H1 (cell line): ENCODE measurements at regions not wholly inside any gene's neighbourhood (a gene's known extent, or its start where the extent isn't known, plus 50 kb on each side); places are given as distances from the start of the nearest gene placed in this dataset.

Source experiments
- CTCF ChIA-PET: fragments of 300-600 bp; sonication (Branson Sonifier 250); formaldehyde crosslinking; loops from one replicate; lab custom pipeline; 2021; ENCODE audit not compliant: partially characterized antibody; lab: Charles Lee
- POLR2A ChIA-PET: fragments of 300-600 bp; sonication (Branson Sonifier 250); formaldehyde crosslinking; loops from one replicate; lab custom pipeline; 2021; ENCODE audit warnings: inconsistent platforms; ENCODE audit not compliant: partially characterized antibody; lab: Charles Lee
- DNase-seq, 2 experiments: peaks; one replicate each; pipeline versions ENCODE4 v3.0.0 to v3.0.0-alpha.2; 2010 to 2022; ENCODE audit warnings: low spot score in 2 of 2, low read depth in 1 of 2, mixed read lengths in 1 of 2
- FAIRE-seq: peaks from 2 replicates; lab custom pipeline; 2011; peaks lifted over from hg19 to GRCh38; lab: Jason Lieb, UNC
- H2AFZ ChIP-seq: 2 replicates; pipeline ENCODE4 v1.8.1; 2012; ENCODE audit warnings: low read length, inconsistent platforms
- H2AK5ac ChIP-seq: 2 replicates; pipeline ENCODE4 v1.6.1; 2013; ENCODE audit warnings: low read depth, low read length
- H2BK120ac ChIP-seq: replicated peaks from 2 replicates; pipeline ENCODE3; 2013; ENCODE audit warnings: low read depth, low read length, inconsistent platforms
- H2BK12ac ChIP-seq: 2 replicates; pipeline ENCODE4 v1.6.1; 2013; ENCODE audit warnings: low read depth, low read length
- H2BK15ac ChIP-seq: 2 replicates; pipeline ENCODE4 v1.6.1; 2013; ENCODE audit warnings: low read length
- H2BK20ac ChIP-seq: 2 replicates; pipeline ENCODE4 v1.6.1; 2013; ENCODE audit warnings: low read length
- H2BK5ac ChIP-seq: 2 replicates; pipeline ENCODE4 v1.6.1; 2013; ENCODE audit warnings: low read depth, low read length
- H3K14ac ChIP-seq: 2 replicates; pipeline ENCODE4 v1.6.1; 2013; ENCODE audit warnings: inconsistent platforms; ENCODE audit not compliant: insufficient read length
- H3K18ac ChIP-seq: 2 replicates; pipeline ENCODE4 v1.6.1; 2013; ENCODE audit warnings: low read length; ENCODE audit errors: extremely low read depth
- H3K23ac ChIP-seq: 2 replicates; pipeline ENCODE4 v1.6.1; 2013; ENCODE audit warnings: inconsistent platforms; ENCODE audit not compliant: insufficient read length
- H3K23me2 ChIP-seq: 2 replicates; pipeline ENCODE4 v1.6.1; 2013; ENCODE audit warnings: low read depth, low read length
- H3K27ac ChIP-seq: 2 replicates; pipeline ENCODE4 v1.6.1; 2011; ENCODE audit warnings: low read depth, low read length, inconsistent platforms
- H3K27me3 ChIP-seq, 4 experiments: replicated peaks in 1 of 4; 1 replicate in 1 of 4; 2 replicates in 3 of 4; pipeline versions ENCODE4 v1.6.1 to v1.8.1; 2011 to 2013; ENCODE audit warnings: low read length in 3 of 4, mild to moderate bottlenecking in 3 of 4, inconsistent platforms in 2 of 4, mixed read lengths in 2 of 4, moderate library complexity in 1 of 4; ENCODE audit not compliant: control insufficient read depth in 3 of 4, insufficient read depth in 3 of 4; ENCODE audit errors: extremely low read depth in 1 of 4
- H3K36me3 ChIP-seq, 4 experiments: 2 replicates each; pipeline versions ENCODE4 v1.6.1 to v1.8.1; 2011 to 2013; ENCODE audit warnings: mild to moderate bottlenecking in 4 of 4, low read length in 3 of 4, moderate library complexity in 2 of 4, control low read depth in 1 of 4, inconsistent platforms in 1 of 4; ENCODE audit not compliant: insufficient read depth in 4 of 4, control insufficient read depth in 2 of 4
- H3K4ac ChIP-seq: replicated peaks from 2 replicates; pipeline ENCODE3; 2013; ENCODE audit warnings: low read length, low read depth, mixed read lengths, inconsistent platforms; ENCODE audit not compliant: insufficient read length
- H3K4me1 ChIP-seq, 4 experiments: replicated peaks in 1 of 4; 1 replicate in 1 of 4; 2 replicates in 3 of 4; pipeline versions ENCODE4 v1.6.1 to v1.8.1; 2011 to 2013; ENCODE audit warnings: low read length in 3 of 4, inconsistent platforms in 2 of 4, mixed read lengths in 1 of 4; ENCODE audit not compliant: insufficient read depth in 4 of 4, control insufficient read depth in 3 of 4
- H3K4me2 ChIP-seq, 2 experiments: 2 replicates each; pipeline versions ENCODE4 v1.6.1 to v1.8.1; 2011 to 2013; ENCODE audit warnings: low read depth in 2 of 2, low read length in 2 of 2, control low read depth in 1 of 2, inconsistent platforms in 1 of 2, mild to moderate bottlenecking in 1 of 2; ENCODE audit not compliant: insufficient read depth in 1 of 2
- H3K4me3 ChIP-seq, 4 experiments: fragments of 200-600, 300-600 bp in 1 of 4; sonication (generic), shearing (Covaris generic), sonication (Bioruptor Twin) in 1 of 4; 2 replicates each; pipeline versions ENCODE4 v1.5.1 to v1.8.1; 2011 to 2016; ENCODE audit warnings: low read length in 4 of 4, low read depth in 3 of 4, control low read depth in 2 of 4, inconsistent platforms in 2 of 4, mild to moderate bottlenecking in 2 of 4, mixed read lengths in 1 of 4, moderate library complexity in 1 of 4; ENCODE audit not compliant: insufficient read depth in 2 of 4; ENCODE audit errors: extremely low read depth in 1 of 4
- H3K56ac ChIP-seq: replicated peaks from 2 replicates; pipeline ENCODE3; 2013; ENCODE audit warnings: low read depth, mild to moderate bottlenecking, mixed read lengths, low read length, inconsistent platforms; ENCODE audit not compliant: insufficient read length
- H3K79me1 ChIP-seq: 2 replicates; pipeline ENCODE4 v1.6.1; 2013; ENCODE audit warnings: low read depth, low read length, control low read depth
- H3K79me2 ChIP-seq, 2 experiments: 2 replicates each; pipeline versions ENCODE4 v1.6.1 to v1.8.1; 2012 to 2013; ENCODE audit warnings: low read length in 2 of 2, mild to moderate bottlenecking in 2 of 2, inconsistent platforms in 1 of 2; ENCODE audit not compliant: insufficient read depth in 2 of 2, control insufficient read depth in 1 of 2
- H3K9ac ChIP-seq, 4 experiments: replicated peaks in 1 of 4; 1 replicate in 1 of 4; 2 replicates in 3 of 4; pipeline versions ENCODE4 v1.6.1 to v1.8.1; 2011 to 2013; ENCODE audit warnings: low read depth in 3 of 4, low read length in 3 of 4, control low read depth in 2 of 4, mild to moderate bottlenecking in 2 of 4, moderate library complexity in 2 of 4, inconsistent platforms in 1 of 4; ENCODE audit errors: extremely low read depth in 1 of 4
- H3K9me3 ChIP-seq, 2 experiments: 2 replicates each; pipeline versions ENCODE4 v1.6.1 to v1.8.1; 2012 to 2013; ENCODE audit warnings: mild to moderate bottlenecking in 2 of 2, moderate library complexity in 2 of 2, control low read depth in 1 of 2, inconsistent platforms in 1 of 2, low read depth in 1 of 2, low read length in 1 of 2, mixed read lengths in 1 of 2; ENCODE audit not compliant: insufficient read depth in 2 of 2
- H4K20me1 ChIP-seq, 2 experiments: replicated peaks in 1 of 2; 2 replicates each; pipeline versions ENCODE3 to v1.8.1; 2011 to 2013; ENCODE audit warnings: inconsistent platforms in 2 of 2, low read length in 2 of 2, mild to moderate bottlenecking in 1 of 2; ENCODE audit not compliant: insufficient read depth in 2 of 2, control insufficient read depth in 1 of 2
- H4K5ac ChIP-seq: 2 replicates; pipeline ENCODE4 v1.6.1; 2013; ENCODE audit warnings: low read length, low read depth, mixed read lengths, inconsistent platforms; ENCODE audit not compliant: insufficient read length
- H4K8ac ChIP-seq: 2 replicates; pipeline ENCODE4 v1.8.0; 2013; ENCODE audit warnings: mild to moderate bottlenecking, moderate library complexity, low read length, inconsistent platforms; ENCODE audit not compliant: insufficient read depth; ENCODE audit errors: extremely low read depth
- H4K91ac ChIP-seq: replicated peaks from 2 replicates; pipeline ENCODE3; 2013; ENCODE audit warnings: low read length, mixed read lengths, inconsistent platforms; ENCODE audit not compliant: insufficient read length
- ASH2L ChIP-seq: fragments of 200-600, 300-600 bp; sonication (generic); IDR thresholded peaks from one replicate; pipeline ENCODE4 v1.7.1; 2017; ENCODE audit warnings: low read length
- CBX8 ChIP-seq: fragments of 300-800, 300-1000 bp; sonication (generic); IDR thresholded peaks from 2 replicates; pipeline ENCODE4 v1.7.1; 2016; ENCODE audit warnings: low read depth, low read length, borderline replicate concordance
- CHD2 ChIP-seq: IDR thresholded peaks from 2 replicates; pipeline ENCODE4 v1.6.1; 2012; ENCODE audit warnings: low read length, improper control_type of control experiment
- EP300 ChIP-seq, 2 experiments: IDR thresholded peaks; 1 replicate in 1 of 2; 2 replicates in 1 of 2; pipeline ENCODE4 v1.6.1; 2011 to 2012; ENCODE audit warnings: low read depth in 2 of 2, low read length in 2 of 2, mild to moderate bottlenecking in 2 of 2, borderline replicate concordance in 1 of 2, inconsistent platforms in 1 of 2, moderate library complexity in 1 of 2
- GABPA ChIP-seq: IDR thresholded peaks from 2 replicates; pipeline ENCODE4 v1.6.1; 2011; ENCODE audit warnings: mild to moderate bottlenecking, low read length, moderate library complexity, borderline replicate concordance; ENCODE audit not compliant: insufficient read depth
- KDM5A ChIP-seq: fragments of 200-600 bp; IDR thresholded peaks from 2 replicates; pipeline ENCODE4 v1.7.1; 2012; ENCODE audit warnings: mild to moderate bottlenecking, low read length, inconsistent platforms, mixed read lengths
- NANOG ChIP-seq: IDR thresholded peaks from 2 replicates; pipeline ENCODE4 v1.6.1; 2011; ENCODE audit warnings: low read length, low read depth, mild to moderate bottlenecking, inconsistent platforms; ENCODE audit not compliant: insufficient read depth, poor library complexity, severe bottlenecking
- POU5F1 ChIP-seq: IDR thresholded peaks from 2 replicates; pipeline ENCODE4 v1.6.1; 2011; ENCODE audit warnings: low read depth, mild to moderate bottlenecking, low read length, moderate library complexity
- RBBP5 ChIP-seq: IDR thresholded peaks from 2 replicates; pipeline ENCODE4 v1.7.1; 2012; ENCODE audit warnings: low read depth, mild to moderate bottlenecking, inconsistent platforms, low read length, moderate library complexity, borderline replicate concordance
- SIRT6 ChIP-seq: IDR thresholded peaks from one replicate; pipeline ENCODE4 v1.7.1; 2012; ENCODE audit warnings: low read length, inconsistent platforms
- SRF ChIP-seq: IDR thresholded peaks from 2 replicates; pipeline ENCODE4 v1.6.1; 2011; ENCODE audit warnings: mild to moderate bottlenecking, low read depth, low read length, moderate library complexity
- TAF7 ChIP-seq: optimal IDR thresholded peaks from 2 replicates; pipeline ENCODE3; 2011; ENCODE audit warnings: low read depth, mild to moderate bottlenecking, inconsistent platforms, low read length, moderate library complexity, borderline replicate concordance
- WGBS, 2 experiments: shearing (Covaris generic) in 1 of 2; methylation state at CpG; one replicate each; pipeline versions ENCODE4 v1.1.6 to v1.1.7; 2013 to 2015; ENCODE audit warnings: low lambda C conversion rate in 2 of 2, mixed read lengths in 2 of 2, inconsistent platforms in 1 of 2, low coverage in 1 of 2, missing lambda C conversion rate in 1 of 2; ENCODE audit not compliant: insufficient replicate concordance in 2 of 2, insufficient coverage in 1 of 2, insufficient read length in 1 of 2; ENCODE audit errors: extremely low coverage in 1 of 2, missing lambda C conversion rate in 1 of 2; 5-methylcytosine and 5-hydroxymethylcytosine counted together

DNA sequence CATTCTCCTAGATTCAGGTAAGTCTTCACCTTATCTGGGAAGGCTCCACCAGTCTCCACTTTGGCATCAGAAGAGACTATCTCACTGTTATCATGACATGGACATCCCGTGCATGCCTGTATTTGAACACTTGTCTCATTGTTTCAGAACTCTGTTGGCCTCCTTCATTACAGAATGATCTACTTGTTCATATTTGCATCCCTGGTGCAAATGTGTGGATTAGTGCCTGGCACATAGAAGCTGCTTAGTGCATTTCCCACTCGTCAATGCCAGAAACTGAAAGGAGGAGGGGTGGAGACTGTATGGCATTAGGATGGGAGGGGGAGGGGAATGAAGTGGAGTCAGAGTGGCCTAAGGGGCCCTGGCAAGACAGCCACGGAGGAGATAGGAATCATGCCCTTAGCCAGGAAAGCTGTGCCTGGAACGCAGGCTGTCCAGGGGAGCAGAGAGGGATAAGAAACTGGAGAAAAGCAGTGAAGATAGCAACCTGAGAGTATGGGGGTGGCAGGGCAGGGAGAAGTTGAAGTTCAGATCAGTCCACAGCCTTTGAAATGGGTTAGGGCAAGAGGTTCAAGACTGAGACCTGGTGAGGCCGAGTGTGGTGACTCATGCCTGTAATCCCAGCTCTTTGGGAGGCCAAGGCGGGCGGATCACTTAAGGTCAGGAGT lies 53.8 kb upstream of the CAPRIN1 start:
- no peak overlapping the region for H2BK20ac ChIP-seq
- H2AK5ac ChIP-seq: no peak overlapping the region
- no peaks in the 10 kb centered on the region for H3K23me2 ChIP-seq
- FAIRE-seq (no peak), DNase-seq (no peak)
- peaks cover 0 to 8% (median 6%) of the 10 kb centered on the region in 4 experiments; a peak in 4 of 7 replicates for H3K27me3 ChIP-seq
- H3K23ac ChIP-seq: no peak overlapping the region
- no peak overlapping the region for H4K91ac ChIP-seq
- no peak overlapping the region for H2BK5ac ChIP-seq
- no peak overlapping the region for H2BK120ac ChIP-seq
- H3K79me1 ChIP-seq: no peaks in the 10 kb centered on the region
- no peak overlapping the region for H3K4me2 ChIP-seq
- no peaks in the 10 kb centered on the region for H3K79me2 ChIP-seq
- ChIA-PET POLR2A (interaction anchor here (1.2 to 1.8 kb wide), 5 partner anchors 50 to 106 kb away, joined by 3 to 10 read pairs (median 4); partner anchors contain the start of gene CAPRIN1), CTCF (interaction anchor here (0.7 to 4.2 kb wide), 36 partner anchors 9 to 256 kb away, joined by 3 to 43 read pairs (median 4); no protein-coding TSS in a partner anchor)
- no peaks in the 10 kb centered on the region for H4K20me1 ChIP-seq
- no peaks in the 10 kb centered on the region for H3K36me3 ChIP-seq
- no peaks in the 10 kb centered on the region for H3K9me3 ChIP-seq
- no peak overlapping the region; the same call in 1 of the 2 replicates for H3K18ac ChIP-seq
- 0 out of 2 replicates have a peak overlapping the region, but pooled peaks have one; percentile 23 for H2BK12ac ChIP-seq
- no peak overlapping the region for H4K8ac ChIP-seq
- H3K4me3 ChIP-seq: no peak overlapping the region
- H2AFZ ChIP-seq: peak overlapping the region; percentile 8; the same call in 1 of the 2 replicates
- H2BK15ac ChIP-seq: no peak overlapping the region
- TF ChIP-seq RBBP5: no peak
- TF ChIP-seq SRF: no peak
- TF ChIP-seq NANOG: no peak
- no peak for TF ChIP-seq SIRT6
- no peak for TF ChIP-seq ASH2L
- no peak for TF ChIP-seq POU5F1
- TF ChIP-seq GABPA: no peak
- no peak for TF ChIP-seq CHD2
- TF ChIP-seq EP300 (IDR thresholded peaks at IDR 0.05; ENCODE audit: borderline replicate concordance in 1 of 2, low read depth in 2 of 2, low read length in 2 of 2): no peak
- TF ChIP-seq KDM5A: no peak
- TF ChIP-seq TAF7: no peak
- no peak for TF ChIP-seq CBX8
- no peak overlapping the region for H3K14ac ChIP-seq
- peaks cover 0 to 2% (median 0%) of the 10 kb centered on the region in 4 experiments; a peak in 1 of 7 replicates for H3K4me1 ChIP-seq
- H3K56ac ChIP-seq: no peak overlapping the region
- no peak overlapping the region for H3K4ac ChIP-seq
- 70% methylated on average over 5 of the region's 7 CpGs; no CpG with 5 or more reads in 1 of the 2 experiments for WGBS, 2 experiments
- H3K27ac ChIP-seq: no peak overlapping the region
- H3K9ac ChIP-seq: no peak overlapping the region
- no peak overlapping the region for H4K5ac ChIP-seq
